K562 (cell line): ENCODE measurements at regions not wholly inside any gene's neighbourhood (a gene's known extent, or its start where the extent isn't known, plus 50 kb on each side); places are given as distances from the start of the nearest gene placed in this dataset.

Experiments used
- ATAC-seq: fragments of 200-7000 bp; cut with Tn5 transposase; 3 replicates; pipeline ENCODE4 v1.9.1; 2020; ENCODE audit warnings: moderate library complexity
- BruUV-seq: library from RNA; stranded (reverse); fragments of 400-500 nt; replicated peaks from 2 replicates; lab custom pipeline; 2021; lab: Mats Ljungman, UMichigan
- CTCF ChIA-PET: fragments of 300-600 bp; formaldehyde crosslinking; extraction: SDS; loops from one replicate; lab custom pipeline; 2021; ENCODE audit warnings: low intra/inter-chr PET ratio; lab: Yijun Ruan, JAX
- POLR2A ChIA-PET: fragments of 300-600, 350-650 bp; sonication (Branson Sonifier 250); formaldehyde crosslinking; extraction: SDS; loops from one replicate; lab custom pipeline; 2021; ENCODE audit warnings: antibody characterized with exemption, inconsistent platforms; lab: Yijun Ruan, JAX
- DNase-seq, 4 experiments: peaks; one replicate each; pipeline versions ENCODE4 v3.0.0 to v3.0.0-alpha.2; 2011 to 2018; ENCODE audit warnings: low spot score in 3 of 4, mixed read lengths in 3 of 4; ENCODE audit errors: extremely low read depth in 1 of 4
- FAIRE-seq: peaks from 2 replicates; lab custom pipeline; 2011; peaks lifted over from hg19 to GRCh38; lab: Jason Lieb, UNC
- H2AFZ ChIP-seq: 2 replicates; pipeline ENCODE4 v1.6.0; 2011; ENCODE audit warnings: low read depth, low read length, control low read depth, inconsistent platforms
- H3K27ac ChIP-seq: fragments of 200-600 bp; 3 replicates; pipeline ENCODE4 v1.8.0; 2011; ENCODE audit warnings: low read depth, mild to moderate bottlenecking, control low read depth, inconsistent platforms, low read length, moderate library complexity, mixed read lengths; ENCODE audit errors: extremely low read depth
- H3K27me3 ChIP-seq, 2 experiments: fragments of 300-600 bp in 1 of 2; 2 replicates in 1 of 2; 3 replicates in 1 of 2; pipeline versions ENCODE4 v1.6.0 to v1.8.0; 2011; ENCODE audit warnings: inconsistent platforms in 2 of 2, low read length in 2 of 2, mild to moderate bottlenecking in 1 of 2, mixed read lengths in 1 of 2, moderate library complexity in 1 of 2; ENCODE audit not compliant: control insufficient read depth in 2 of 2, insufficient read depth in 2 of 2
- H3K36me3 ChIP-seq: fragments of 300-600 bp; 3 replicates; pipeline ENCODE4 v1.8.0; 2011; ENCODE audit warnings: mild to moderate bottlenecking, low read length, inconsistent platforms; ENCODE audit not compliant: control insufficient read depth, insufficient read depth
- H3K4me1 ChIP-seq, 2 experiments: fragments of 200-600 bp in 1 of 2; replicated peaks in 1 of 2; 2 replicates in 1 of 2; 3 replicates in 1 of 2; pipeline versions ENCODE4 v1.5.1 to v1.8.0; 2011; ENCODE audit warnings: inconsistent platforms in 2 of 2, low read length in 2 of 2, mild to moderate bottlenecking in 1 of 2, mixed read lengths in 1 of 2, moderate library complexity in 1 of 2; ENCODE audit not compliant: control insufficient read depth in 2 of 2, insufficient read depth in 2 of 2
- H3K4me2 ChIP-seq: 2 replicates; pipeline ENCODE4 v1.6.1; 2011; ENCODE audit warnings: low read length, control low read depth, inconsistent platforms, mixed read lengths; ENCODE audit not compliant: insufficient read depth
- H3K4me3 ChIP-seq: fragments of 200-600 bp; sonication (generic), shearing (Covaris generic); 2 replicates; pipeline ENCODE4 v1.5.1; 2016; ENCODE audit warnings: control low read depth, inconsistent platforms
- H3K79me2 ChIP-seq: fragments of 200-600 bp; 3 replicates; pipeline ENCODE4 v1.8.0; 2011; ENCODE audit warnings: low read length, inconsistent platforms; ENCODE audit not compliant: control insufficient read depth, insufficient read depth
- H3K9ac ChIP-seq, 2 experiments: 2 replicates each; pipeline versions ENCODE4 v1.6.0 to v1.6.1; 2011; ENCODE audit warnings: low read depth in 2 of 2, low read length in 2 of 2, control low read depth in 1 of 2, inconsistent platforms in 1 of 2, mild to moderate bottlenecking in 1 of 2, mixed read lengths in 1 of 2; ENCODE audit not compliant: insufficient read depth in 1 of 2
- H3K9me1 ChIP-seq: one replicate; pipeline ENCODE4 v1.6.0; 2011; ENCODE audit warnings: inconsistent platforms, mild to moderate bottlenecking, low read length, moderate library complexity; ENCODE audit not compliant: control insufficient read depth, insufficient read depth
- H3K9me3 ChIP-seq: replicated peaks from 2 replicates; pipeline ENCODE4 v1.5.1; 2011; ENCODE audit warnings: low read depth, low read length, inconsistent platforms; ENCODE audit not compliant: control insufficient read depth, insufficient read depth
- H4K20me1 ChIP-seq: replicated peaks from 2 replicates; pipeline ENCODE4 v1.6.1; 2011; ENCODE audit warnings: low read length, inconsistent platforms, mixed read lengths; ENCODE audit not compliant: control insufficient read depth, insufficient read depth
- ARID2 ChIP-seq: fragments of 450-650 bp; IDR thresholded peaks from 2 replicates; pipeline ENCODE4 v1.6.1; 2017; ENCODE audit warnings: antibody characterized with exemption, mild to moderate bottlenecking
- ARID3B ChIP-seq: fragments of 250-450 bp; sonication (Bioruptor Pico); IDR thresholded peaks from 2 replicates; pipeline ENCODE4 v1.4.0; 2020; ENCODE audit warnings: borderline replicate concordance
- HMBOX1 ChIP-seq: sonication (generic); IDR thresholded peaks from 2 replicates; pipeline ENCODE4 v1.6.1; 2016
- HSF4 ChIP-seq: fragments of 250-450 bp; sonication (Bioruptor Pico); IDR thresholded peaks from 2 replicates; pipeline ENCODE4 v2.1.2; 2022; ENCODE audit warnings: mild to moderate bottlenecking, moderate library complexity, borderline replicate concordance
- POLR2AphosphoS2 ChIP-seq: IDR thresholded peaks from 2 replicates; pipeline ENCODE4 v1.6.1; 2012; ENCODE audit warnings: low read length, improper control_type of control experiment
- RAD51 ChIP-seq: fragments of 450-650 bp; IDR thresholded peaks from 2 replicates; pipeline ENCODE4 v1.7.1; 2016; ENCODE audit warnings: low read depth, mild to moderate bottlenecking, borderline replicate concordance
- RBM39 ChIP-seq: fragments of 200-400 bp; formaldehyde crosslinking; optimal IDR thresholded peaks from 2 replicates; pipeline ENCODE3; 2018; ENCODE audit warnings: low read depth, low read length
- ZBED1 ChIP-seq: IDR thresholded peaks from 2 replicates; pipeline ENCODE4 v1.6.1; 2014
- ZKSCAN8 ChIP-seq: fragments of 200-800 bp; sonication (Bioruptor generic); IDR thresholded peaks from 2 replicates; pipeline ENCODE4 v1.6.1; 2016; ENCODE audit warnings: missing genetic modification characterization, missing compliant biosample characterization
- ZNF511 ChIP-seq: sonication (generic); formaldehyde crosslinking; IDR thresholded peaks from 2 replicates; pipeline ENCODE4 v1.8.0; 2022; ENCODE audit warnings: mild to moderate bottlenecking, missing genetic modification reagents
- WGBS: fragments of 100-300 bp; shearing (Covaris generic); methylation state at CpG from one replicate; pipeline ENCODE4 v1.1.6; 2016; ENCODE audit warnings: low coverage, mixed read lengths; ENCODE audit not compliant: insufficient coverage; ENCODE audit errors: missing lambda C conversion rate; 5-methylcytosine and 5-hydroxymethylcytosine counted together
- in situ Hi-C: fragments of 300-500 bp; cut with MboI; formaldehyde crosslinking; loops from 4 replicates; pipeline ENCODE4 v1.15.0; 2018; ENCODE audit warnings: inconsistent platforms, mixed read lengths
- intact Hi-C: fragments of 100-400 bp; cut with micrococcal nuclease; formaldehyde crosslinking; loops from 2 replicates; pipeline ENCODE4 v1.14.2; 2022
- TF ChIP-seq, protein P1 (sequence below): fragments of 250-450 bp; sonication (Bioruptor Pico); IDR thresholded peaks from 2 replicates; pipeline ENCODE4 v1.8.0; 2021; ENCODE audit warnings: moderate library complexity, mild to moderate bottlenecking, inconsistent platforms
- TF ChIP-seq, protein P2 (sequence below), 2 experiments: fragments of 200-800 bp in 1 of 2; sonication (Bioruptor generic) in 1 of 2; sonication (generic) in 1 of 2; formaldehyde crosslinking in 1 of 2; IDR thresholded peaks in 1 of 2; conservative IDR thresholded peaks in 1 of 2; 2 replicates each; pipeline versions ENCODE4 v1.5.0 to v1.6.1; 2016 to 2020; ENCODE audit warnings: missing compliant biosample characterization in 1 of 2, missing genetic modification characterization in 1 of 2, missing genetic modification reagents in 1 of 2
- TF ChIP-seq, protein P3 (sequence below), 2 experiments: IDR thresholded peaks in 1 of 2; conservative IDR thresholded peaks in 1 of 2; 2 replicates each; pipeline ENCODE4 v1.6.1; 2016; ENCODE audit warnings: low read depth in 2 of 2, mild to moderate bottlenecking in 1 of 2, missing compliant biosample characterization in 1 of 2, missing genetic modification characterization in 1 of 2, moderate library complexity in 1 of 2

GRCh38 chr10:3579845-3580244 is 205.2 kb downstream of the KLF6 start:
- Histone ChIP-seq H2AFZ (no peak overlapping the region), H3K36me3 (no peaks in the 10 kb centered on the region), H3K27me3 (peaks cover 6 to 7% of the 10 kb centered on the region in 2 experiments; a peak in 4 of 5 replicates), H4K20me1 (no peaks in the 10 kb centered on the region; the same call in 1 of the 2 replicates), H3K27ac (no peak overlapping the region), H3K9me3 (no peaks in the 10 kb centered on the region), H3K79me2 (no peaks in the 10 kb centered on the region), H3K4me2 (no peak overlapping the region), H3K9me1 (no peaks in the 10 kb centered on the region), H3K4me1 (no peaks in the 10 kb centered on the region; a peak in 1 of 5 replicates), H3K4me3 (no peak overlapping the region), H3K9ac (no peak overlapping the region)
- 4% methylated on average over 3 of the region's 3 CpGs for WGBS
- intact Hi-C loops, result no loop called here
- POLR2A ChIA-PET, result interaction anchor here (0.6 kb wide), 1 partner anchor 414 kb away, joined by 3 read pairs; no protein-coding TSS in a partner anchor
- ATAC-seq, result no peak
- no peak for DNase-seq
- in situ Hi-C loops, result no loop called here
- no peak for FAIRE-seq
- no TSS peak for BruUV-seq
- CTCF ChIA-PET, result no interaction called here
- no peak for TF ChIP-seq HMBOX1
- TF ChIP-seq ZNF511 (CRISPR knock-in tag), result no peak
- no peak for TF ChIP-seq ARID2
- TF ChIP-seq RAD51, result no peak
- no peak for TF ChIP-seq POLR2AphosphoS2
- TF ChIP-seq, protein P1, sequence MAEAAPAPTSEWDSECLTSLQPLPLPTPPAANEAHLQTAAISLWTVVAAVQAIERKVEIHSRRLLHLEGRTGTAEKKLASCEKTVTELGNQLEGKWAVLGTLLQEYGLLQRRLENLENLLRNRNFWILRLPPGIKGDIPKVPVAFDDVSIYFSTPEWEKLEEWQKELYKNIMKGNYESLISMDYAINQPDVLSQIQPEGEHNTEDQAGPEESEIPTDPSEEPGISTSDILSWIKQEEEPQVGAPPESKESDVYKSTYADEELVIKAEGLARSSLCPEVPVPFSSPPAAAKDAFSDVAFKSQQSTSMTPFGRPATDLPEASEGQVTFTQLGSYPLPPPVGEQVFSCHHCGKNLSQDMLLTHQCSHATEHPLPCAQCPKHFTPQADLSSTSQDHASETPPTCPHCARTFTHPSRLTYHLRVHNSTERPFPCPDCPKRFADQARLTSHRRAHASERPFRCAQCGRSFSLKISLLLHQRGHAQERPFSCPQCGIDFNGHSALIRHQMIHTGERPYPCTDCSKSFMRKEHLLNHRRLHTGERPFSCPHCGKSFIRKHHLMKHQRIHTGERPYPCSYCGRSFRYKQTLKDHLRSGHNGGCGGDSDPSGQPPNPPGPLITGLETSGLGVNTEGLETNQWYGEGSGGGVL (CRISPR knock-in tag), result no peak
- TF ChIP-seq ZBED1, result no peak
- TF ChIP-seq ARID3B, result no peak
- TF ChIP-seq HSF4 (CRISPR knock-in tag), result no peak
- TF ChIP-seq RBM39, result no peak
- TF ChIP-seq, protein P2, sequence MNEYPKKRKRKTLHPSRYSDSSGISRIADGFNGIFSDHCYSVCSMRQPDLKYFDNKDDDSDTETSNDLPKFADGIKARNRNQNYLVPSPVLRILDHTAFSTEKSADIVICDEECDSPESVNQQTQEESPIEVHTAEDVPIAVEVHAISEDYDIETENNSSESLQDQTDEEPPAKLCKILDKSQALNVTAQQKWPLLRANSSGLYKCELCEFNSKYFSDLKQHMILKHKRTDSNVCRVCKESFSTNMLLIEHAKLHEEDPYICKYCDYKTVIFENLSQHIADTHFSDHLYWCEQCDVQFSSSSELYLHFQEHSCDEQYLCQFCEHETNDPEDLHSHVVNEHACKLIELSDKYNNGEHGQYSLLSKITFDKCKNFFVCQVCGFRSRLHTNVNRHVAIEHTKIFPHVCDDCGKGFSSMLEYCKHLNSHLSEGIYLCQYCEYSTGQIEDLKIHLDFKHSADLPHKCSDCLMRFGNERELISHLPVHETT (CRISPR knock-in tag; conservative IDR thresholded peaks at IDR 0.05 in 1 of 2, IDR thresholded peaks at IDR 0.05 in 1 of 2), result no peak
- no peak for TF ChIP-seq ZKSCAN8 (CRISPR knock-in tag)
- TF ChIP-seq, protein P3, sequence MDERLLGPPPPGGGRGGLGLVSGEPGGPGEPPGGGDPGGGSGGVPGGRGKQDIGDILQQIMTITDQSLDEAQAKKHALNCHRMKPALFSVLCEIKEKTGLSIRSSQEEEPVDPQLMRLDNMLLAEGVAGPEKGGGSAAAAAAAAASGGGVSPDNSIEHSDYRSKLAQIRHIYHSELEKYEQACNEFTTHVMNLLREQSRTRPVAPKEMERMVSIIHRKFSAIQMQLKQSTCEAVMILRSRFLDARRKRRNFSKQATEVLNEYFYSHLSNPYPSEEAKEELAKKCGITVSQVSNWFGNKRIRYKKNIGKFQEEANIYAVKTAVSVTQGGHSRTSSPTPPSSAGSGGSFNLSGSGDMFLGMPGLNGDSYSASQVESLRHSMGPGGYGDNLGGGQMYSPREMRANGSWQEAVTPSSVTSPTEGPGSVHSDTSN (CRISPR knock-in tag; IDR thresholded peaks at IDR 0.05; ENCODE audit: low read depth), result no peak
- TF ChIP-seq, protein P3 (tag; conservative IDR thresholded peaks at IDR 0.05; ENCODE audit: low read depth), result no peak
